CD4-positive, alpha-beta T cell treated with Interleukin-1 beta for 1 hour (primary cell): ENCODE measurements at regions not wholly inside any gene's neighbourhood (a gene's known extent, or its start where the extent isn't known, plus 50 kb on each side); places are given as distances from the start of the nearest gene placed in this dataset.

Experiments used
- DNase-seq, 2 donors: peaks; one replicate each; pipeline ENCODE4 v3.0.0-alpha.2; 2020 to 2022

- DNase-seq: no peak
These were observed 120.9 kb upstream of the TMEM106B start for GRCh38 chr7:12089951-12090756.

DNA sequence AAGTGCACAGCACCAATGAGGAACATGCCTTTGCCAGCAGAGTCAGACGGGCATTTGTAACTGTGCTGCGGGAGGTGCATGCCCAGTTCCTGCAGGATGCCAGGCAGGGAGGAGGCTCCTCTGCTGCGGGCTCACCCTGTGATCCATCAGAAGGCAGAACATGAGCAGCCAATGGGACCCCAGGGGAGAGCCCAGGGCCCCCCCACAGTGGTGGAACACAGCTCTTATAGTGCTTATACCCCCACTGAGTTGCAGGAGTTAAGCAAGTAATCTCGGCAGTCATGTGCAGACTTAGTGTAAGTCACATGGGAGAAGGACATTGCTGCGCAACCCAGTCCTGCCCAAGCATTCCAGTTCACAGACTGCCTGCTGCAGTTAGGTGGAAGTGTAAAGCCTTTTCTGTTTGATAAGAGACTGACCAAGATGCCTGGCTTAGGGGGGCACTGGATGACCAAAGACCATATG, 120.3 kb upstream of the TMEM106B start:
- no peak for DNase-seq

DNA sequence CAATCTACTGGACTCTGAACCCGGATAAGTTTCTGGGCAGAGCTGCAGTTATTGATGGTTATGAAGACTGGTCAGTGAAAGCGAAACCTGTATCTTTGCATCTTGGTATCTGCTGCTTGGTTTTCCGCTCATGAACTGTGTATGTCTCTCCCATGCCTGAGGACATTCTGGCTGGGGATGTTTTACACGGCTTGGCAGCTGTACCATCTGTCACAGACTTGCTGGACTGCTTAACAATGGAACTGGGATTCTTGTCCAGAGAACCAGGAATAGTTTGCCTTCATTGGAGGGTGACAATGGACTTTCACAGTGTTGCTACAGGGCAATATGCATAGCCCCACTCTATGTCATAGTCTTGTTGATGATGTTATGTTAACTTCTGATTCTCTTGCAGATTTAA, 119.9 kb upstream of the TMEM106B start:
- no peak for DNase-seq

- no peak for DNase-seq
These were observed 118.5 kb upstream of the TMEM106B start for GRCh38 chr7:12092499-12093130.

GRCh38 chr7:12093365-12093764, 117.7 kb upstream of the TMEM106B start:
- no peak for DNase-seq

DNA sequence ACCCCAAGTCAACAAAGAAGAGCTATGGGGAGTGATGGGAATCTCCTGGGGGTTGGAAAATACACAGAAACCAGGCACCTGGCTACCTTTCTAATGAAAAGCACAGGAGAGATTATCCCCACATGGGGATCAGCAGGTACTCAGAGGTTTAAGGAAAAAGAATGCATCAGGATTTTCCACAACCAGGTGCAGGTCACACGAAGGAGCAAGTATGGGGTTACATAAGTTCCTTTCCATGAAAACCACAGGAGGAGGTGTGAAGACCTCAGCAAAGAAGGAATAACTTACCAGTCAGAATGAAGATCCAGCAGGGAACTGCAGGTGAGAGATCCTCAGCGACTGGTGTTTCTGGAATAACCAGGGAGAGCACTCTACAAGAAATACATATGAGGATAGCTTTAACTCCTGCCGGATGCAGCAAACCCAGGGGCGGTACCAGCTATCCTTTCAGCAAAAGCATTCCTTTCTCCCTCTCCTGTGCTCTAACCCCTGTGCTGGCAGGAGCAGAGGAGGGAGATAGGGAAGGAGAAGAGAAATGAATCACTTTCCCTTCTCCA, 116.7 kb upstream of the TMEM106B start:
- no peak for DNase-seq

DNA sequence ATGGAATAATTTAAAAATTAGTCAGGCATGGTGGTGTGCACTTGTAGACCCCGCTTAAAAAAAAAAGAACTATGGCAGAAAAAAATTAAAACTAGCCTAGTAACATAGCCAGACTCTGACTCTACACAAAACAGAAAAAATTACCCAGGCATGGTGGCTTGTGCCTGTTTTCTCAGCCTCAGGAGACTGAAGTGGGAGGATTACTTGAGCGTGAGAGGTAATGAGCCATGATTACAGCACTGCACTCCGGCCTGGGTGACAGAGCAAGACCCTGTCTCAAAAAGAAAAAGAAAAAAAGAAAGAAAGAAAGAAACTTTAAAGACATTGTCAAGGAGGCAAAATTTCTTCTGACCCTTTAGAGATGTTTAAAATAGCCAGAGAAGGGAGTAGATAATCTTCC, 109.0 kb upstream of the TMEM106B start:
- no peak for DNase-seq

GRCh38 chr7:12102527-12102926, 108.6 kb upstream of the TMEM106B start:
- DNase-seq: no peak

GRCh38 chr7:12103948-12104347, 107.1 kb upstream of the TMEM106B start:
- no peak for DNase-seq

DNA sequence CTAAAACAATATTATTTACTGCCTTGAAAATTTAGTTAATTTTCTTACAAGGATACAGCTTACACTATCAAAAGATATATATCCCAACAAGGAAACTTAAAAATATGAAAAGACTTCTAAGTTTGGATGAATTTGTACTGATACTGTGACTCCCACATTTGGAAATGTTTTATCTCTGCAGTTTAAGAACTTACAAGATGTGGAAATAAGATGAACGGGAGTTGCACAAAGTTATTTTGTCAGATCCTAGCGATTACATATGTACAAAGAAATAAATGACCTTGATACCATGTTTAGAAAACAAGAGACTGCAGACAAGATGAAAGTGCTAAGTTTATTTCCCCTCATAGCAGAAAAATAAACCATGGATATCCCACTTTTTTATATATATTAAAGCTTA, 103.7 kb upstream of the TMEM106B start:
- no peak for DNase-seq

DNA sequence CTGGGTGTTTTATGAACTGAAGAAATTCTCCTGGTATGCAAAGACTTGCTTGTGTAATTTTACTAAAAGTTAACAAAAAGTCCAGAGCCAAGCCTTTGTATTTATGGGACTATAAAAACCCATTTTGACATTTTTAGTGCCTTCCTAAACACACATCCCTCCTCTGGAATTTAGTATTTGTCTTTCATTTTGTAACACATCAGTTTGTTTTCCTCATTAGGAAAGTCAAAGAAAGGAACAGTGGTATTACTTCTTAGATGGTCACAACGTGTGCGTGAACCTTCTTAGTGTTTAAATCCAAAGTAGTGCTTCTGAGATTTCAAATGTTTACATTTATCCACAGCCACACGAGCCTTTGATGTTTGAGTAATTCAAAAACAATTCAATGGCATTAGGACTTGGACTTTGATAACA, 103.2 kb upstream of the TMEM106B start:
- no peak for DNase-seq

- DNase-seq: no peak
These were observed 100.7 kb upstream of the TMEM106B start for GRCh38 chr7:12110425-12110824.

DNA sequence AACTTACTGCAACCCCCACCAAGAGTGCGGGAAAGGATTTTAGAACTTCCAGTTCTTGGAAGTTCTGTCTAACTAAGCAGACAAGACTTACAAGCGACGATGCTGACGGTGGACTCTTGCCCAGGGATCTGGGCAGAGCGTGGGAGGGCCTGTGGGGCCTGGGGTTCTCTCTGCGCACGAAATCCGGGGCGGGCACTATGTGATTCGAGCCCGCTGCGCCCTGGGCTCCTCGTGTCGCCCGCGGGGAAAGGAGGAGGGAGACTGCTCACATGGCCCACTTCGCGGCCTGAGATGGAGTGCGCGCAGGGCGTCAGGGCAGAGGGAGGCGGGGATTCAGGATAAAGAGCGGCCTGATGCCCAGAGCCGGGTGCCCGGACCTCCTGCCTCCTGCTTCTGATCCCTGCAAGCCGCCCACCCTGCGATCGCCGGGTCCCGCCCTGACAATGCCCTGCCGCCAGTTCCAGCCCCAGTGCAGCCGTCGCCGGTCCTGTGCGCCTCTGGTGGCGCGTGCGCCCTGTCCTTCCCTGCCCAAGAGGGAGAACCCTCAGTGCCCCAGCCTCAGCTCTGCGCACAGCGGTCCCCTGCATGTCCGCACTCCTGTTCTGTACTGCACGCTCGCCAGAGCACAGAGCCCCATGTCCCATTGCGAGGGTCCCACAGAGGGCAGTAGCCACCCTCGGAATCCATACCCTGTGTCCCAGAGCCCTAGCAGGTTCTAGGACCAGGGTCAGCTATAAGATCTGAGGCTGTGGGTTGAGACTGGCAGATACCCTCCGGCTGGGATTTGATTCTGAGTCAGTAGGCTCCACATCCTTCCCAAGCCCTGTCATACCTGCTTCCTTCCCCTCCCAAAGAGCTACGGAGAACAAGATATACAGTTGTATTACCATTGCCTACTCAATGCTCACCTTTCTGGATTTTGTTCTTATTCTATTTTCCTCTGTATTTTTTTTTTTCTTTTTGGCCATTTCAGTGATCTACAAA, 99.4 kb upstream of the TMEM106B start:
- peak in 1 of 2 donors; percentile 3 for DNase-seq

DNA sequence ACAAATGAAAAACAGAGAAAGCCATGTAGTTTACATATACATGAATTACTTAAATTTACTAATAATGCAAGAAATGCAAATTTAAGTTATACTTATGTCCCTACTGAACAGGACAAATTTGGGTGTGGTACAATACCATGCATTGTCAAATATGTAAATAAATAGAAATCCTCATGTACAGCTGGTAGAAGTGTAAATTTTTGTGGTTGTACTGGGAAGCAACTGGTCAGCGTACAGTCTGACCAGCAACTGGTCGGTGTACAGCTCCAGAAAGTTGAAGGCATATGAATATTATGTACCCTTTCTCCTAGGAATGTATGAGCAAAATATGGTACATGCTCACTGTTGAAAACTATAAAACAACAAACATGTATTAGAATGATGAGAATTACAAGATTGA, 93.9 kb upstream of the TMEM106B start:
- no peak for DNase-seq

GRCh38 chr7:12119620-12120303, 91.3 kb upstream of the TMEM106B start:
- no peak for DNase-seq

- DNase-seq: no peak
These were observed 90.5 kb upstream of the TMEM106B start for GRCh38 chr7:12120632-12121031.

GRCh38 chr7:12123172-12123571, 87.9 kb upstream of the TMEM106B start:
- no peak for DNase-seq

DNA sequence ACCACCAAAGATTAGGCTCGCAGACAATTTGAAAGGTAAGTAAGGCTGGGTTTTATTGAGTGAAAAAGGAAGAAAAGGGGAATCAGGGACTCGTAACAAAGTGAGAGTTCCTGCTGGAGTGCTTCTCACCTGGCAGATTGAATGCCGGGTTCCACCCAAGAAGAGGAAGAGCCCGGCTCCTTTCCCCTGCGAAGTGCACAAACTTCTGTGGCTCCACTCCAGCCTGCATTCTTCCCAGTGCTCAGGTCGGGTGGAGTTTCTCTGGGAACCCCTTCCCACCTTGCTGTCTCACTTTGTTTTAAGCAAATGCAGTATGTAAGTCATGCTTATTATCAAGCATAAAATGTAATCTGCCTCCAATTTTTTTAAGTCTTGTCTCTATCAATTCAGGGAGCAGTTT, 87.1 kb upstream of the TMEM106B start:
- no peak for DNase-seq

DNA sequence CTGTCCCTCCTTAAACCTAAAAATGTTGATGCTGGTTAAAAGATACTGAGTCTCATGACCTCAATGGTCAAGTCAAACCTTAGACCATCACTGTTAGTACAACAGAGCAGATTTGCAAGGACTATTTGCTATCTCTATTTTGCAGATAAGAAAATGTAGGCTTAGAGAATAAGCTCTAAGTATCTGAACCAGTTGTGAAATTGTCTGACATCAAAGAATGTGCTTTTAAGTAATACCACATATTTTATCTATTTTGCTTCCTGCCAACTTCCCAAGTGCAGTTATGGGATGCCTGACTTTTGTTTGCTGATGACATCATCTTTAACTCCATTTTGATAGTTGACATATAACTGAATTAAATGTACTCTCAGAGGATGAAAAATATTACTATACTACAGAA, 83.6 kb upstream of the TMEM106B start:
- no peak for DNase-seq

GRCh38 chr7:12130609-12131008, 80.5 kb upstream of the TMEM106B start:
- DNase-seq: no peak

- no peak for DNase-seq
These were observed 80.0 kb upstream of the TMEM106B start for GRCh38 chr7:12131122-12131521.

DNA sequence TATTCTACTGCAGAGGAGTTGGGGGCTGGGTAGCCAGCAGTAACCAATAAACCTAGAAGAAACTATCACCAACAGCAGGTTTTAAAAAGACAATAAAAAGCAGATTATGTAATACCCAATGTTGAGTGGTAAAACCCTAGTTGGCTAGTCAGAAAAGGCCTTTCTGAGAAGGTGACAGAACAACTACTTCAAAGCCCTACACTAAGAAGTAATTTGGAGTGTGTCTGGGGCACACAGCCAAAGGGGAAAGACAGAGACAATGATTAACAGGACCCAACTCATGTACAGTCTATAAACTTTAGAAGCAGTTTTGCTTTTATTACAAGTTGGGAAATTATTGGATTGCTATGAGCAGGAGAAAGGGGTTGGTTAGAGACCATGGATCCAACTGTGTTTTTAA, 77.2 kb upstream of the TMEM106B start:
- DNase-seq: no peak
